Ascending aorta (tissue), 2 donors: ENCODE measurements at regions not wholly inside any gene's neighbourhood (a gene's known extent, or its start where the extent isn't known, plus 50 kb on each side); places are given as distances from the start of the nearest gene placed in this dataset.

Experiments used
- DNase-seq, 2 donors: peaks; one replicate each; pipeline ENCODE4 v3.0.0-alpha.2; 2019; ENCODE audit warnings: low spot score in 2 of 2
- H3K27ac ChIP-seq, 2 donors: fragments of 200-600 bp; sonication (generic); one replicate each; pipeline ENCODE4 v1.5.1; 2016 to 2017; ENCODE audit warnings: mild to moderate bottlenecking in 1 of 2
- H3K27me3 ChIP-seq: fragments of 200-600 bp; sonication (generic); one replicate; pipeline ENCODE4 v1.5.1; 2017
- H3K36me3 ChIP-seq, 2 donors: fragments of 200-600 bp; sonication (generic); one replicate each; pipeline ENCODE4 v1.5.1; 2016
- H3K4me1 ChIP-seq, 2 donors: fragments of 200-600 bp; sonication (generic); one replicate each; pipeline ENCODE4 v1.5.1; 2016 to 2017; ENCODE audit warnings: mild to moderate bottlenecking in 1 of 2
- H3K4me3 ChIP-seq, 2 donors: fragments of 200-600 bp; sonication (generic); one replicate each; pipeline ENCODE4 v1.5.1; 2016 to 2017; ENCODE audit warnings: mild to moderate bottlenecking in 1 of 2
- H3K9me3 ChIP-seq, 2 donors: fragments of 200-600 bp; sonication (generic); one replicate each; pipeline ENCODE4 v1.5.1; 2016
- CTCF ChIP-seq, 3 experiments: fragments of 200-600 bp in 2 of 3; fragments of 450-650 bp in 1 of 3; sonication (generic) in 2 of 3; IDR thresholded peaks; one replicate each; pipeline ENCODE4 v1.5.1; 2016 to 2019; ENCODE audit warnings: antibody characterized with exemption in 3 of 3, mild to moderate bottlenecking in 1 of 3, moderate library complexity in 1 of 3
- intact Hi-C: fragments of 100-400 bp; cut with DNase I; formaldehyde crosslinking; loops from one replicate; pipeline ENCODE4 v1.15.1; 2023

- intact Hi-C loops, result no loop called here
- Histone ChIP-seq H3K4me1 (no peaks in the 10 kb centered on the region), H3K4me3 (no peak overlapping the region), H3K27me3 (no peaks in the 10 kb centered on the region), H3K27ac (no peak overlapping the region), H3K9me3 (no peaks in the 10 kb centered on the region), H3K36me3 (no peaks in the 10 kb centered on the region)
- DNase-seq, result no peak
- TF ChIP-seq CTCF (IDR thresholded peaks at IDR 0.05), result no peak
Measured at GRCh38 chr9:21750021-21750735, 52.3 kb upstream of the MTAP start.

- no peaks in the 10 kb centered on the region for H3K9me3 ChIP-seq
- DNase-seq, result no peak
- H3K27me3 ChIP-seq, result no peaks in the 10 kb centered on the region
- H3K4me1 ChIP-seq, result no peaks in the 10 kb centered on the region
- H3K4me3 ChIP-seq, result no peak overlapping the region
- intact Hi-C loops, result no loop called here
- H3K36me3 ChIP-seq, result no peaks in the 10 kb centered on the region
- TF ChIP-seq CTCF (IDR thresholded peaks at IDR 0.05), result no peak
- H3K27ac ChIP-seq, result no peak overlapping the region
Measured at GRCh38 chr9:21751998-21752397, 50.4 kb upstream of the MTAP start.
